GM19463 (cell line): ENCODE measurements at regions not wholly inside any gene's neighbourhood (a gene's known extent, or its start where the extent isn't known, plus 50 kb on each side); places are given as distances from the start of the nearest gene placed in this dataset.
A peak's percentile ranks its signal among the peaks of the same experiment; 100 is the strongest.
"Not testable (repeated sequence)": the region's sequence is repeated elsewhere in the genome, so short reads cannot be mapped to it uniquely, and the experiment has no call there.

Experiments used
- ATAC-seq: cut with Tn5 transposase; IDR thresholded peaks from one replicate; pipeline ENCODE4 v1.9.1; 2021; ENCODE audit warnings: mild to moderate bottlenecking, moderate library complexity; ENCODE audit not compliant: unreplicated experiment

GRCh38 chrX:93468075-93468474 is 205.3 kb downstream of the NAP1L3 start:
- ATAC-seq, result no peak

GRCh38 chrX:93466383-93466782 is 207.0 kb downstream of the NAP1L3 start:
- no peak for ATAC-seq

GRCh38 chrX:93461060-93461459 is 212.3 kb downstream of the NAP1L3 start:
- ATAC-seq, result no peak

- ATAC-seq, result no peak
Measured at GRCh38 chrX:93454509-93454908, 218.9 kb downstream of the NAP1L3 start.

- not testable (repeated sequence) for ATAC-seq
Measured at GRCh38 chrX:93434721-93435120, 238.7 kb downstream of the NAP1L3 start.

- no peak for ATAC-seq
Measured at GRCh38 chrX:93428497-93428896, 244.9 kb downstream of the NAP1L3 start.

GRCh38 chrX:93422693-93423092 is 250.7 kb downstream of the NAP1L3 start:
- peak; percentile 90 for ATAC-seq

GRCh38 chrX:93420525-93421082 is 252.8 kb downstream of the NAP1L3 start:
- no peak for ATAC-seq

GRCh38 chrX:93420090-93420489 is 253.3 kb downstream of the NAP1L3 start:
- ATAC-seq, result no peak

- ATAC-seq, result no peak
Measured at GRCh38 chrX:93419642-93420041, 253.7 kb downstream of the NAP1L3 start.

- no peak for ATAC-seq
Measured at GRCh38 chrX:93404121-93404520, 269.3 kb downstream of the NAP1L3 start.

GRCh38 chrX:93354651-93355050 is 318.7 kb downstream of the NAP1L3 start:
- ATAC-seq, result no peak

GRCh38 chrX:93346309-93346708 is 327.1 kb downstream of the NAP1L3 start:
- no peak for ATAC-seq

- not testable (repeated sequence) for ATAC-seq
Measured at GRCh38 chrX:93344287-93344686, 329.1 kb downstream of the NAP1L3 start.

- no peak for ATAC-seq
Measured at GRCh38 chrX:93332329-93332728, 341.0 kb downstream of the NAP1L3 start.

- no peak for ATAC-seq
Measured at GRCh38 chrX:93322110-93322509, 351.3 kb downstream of the NAP1L3 start.

- ATAC-seq, result no peak
Measured at GRCh38 chrX:93319609-93320008, 353.8 kb downstream of the NAP1L3 start.
